NCI-H1092 treated with DMSO at 0.1 percent for 48 hours (cell line): ENCODE measurements at regions not wholly inside any gene's neighbourhood (a gene's known extent, or its start where the extent isn't known, plus 50 kb on each side); places are given as distances from the start of the nearest gene placed in this dataset.

Source experiments
- DNase-seq: peaks from one replicate; lab custom pipeline; 2025; lab: John Stamatoyannopoulos, UW

- DNase-seq: no peak
Measured at GRCh38 chr13:104074326-104074725, 1008.1 kb upstream of the SLC10A2 start.

DNA sequence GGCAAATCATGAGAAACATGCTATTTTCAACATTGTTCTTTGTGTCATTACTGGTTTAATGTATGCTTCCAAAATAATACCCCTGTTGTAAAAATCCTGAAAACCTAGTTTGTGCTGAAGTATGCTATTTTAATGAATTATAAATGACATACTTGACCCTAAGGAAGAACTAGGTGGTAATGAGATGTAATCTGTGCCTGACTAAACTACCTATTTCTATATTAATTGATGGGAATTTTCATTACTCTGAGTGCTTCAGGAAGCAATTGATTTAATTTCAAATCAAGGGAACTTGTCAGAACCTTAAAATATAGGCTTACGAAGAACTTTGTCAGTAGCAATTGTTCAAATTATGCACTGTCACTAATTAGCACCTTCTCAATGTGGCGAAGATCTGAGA, 1005.6 kb upstream of the SLC10A2 start:
- no peak for DNase-seq

DNA sequence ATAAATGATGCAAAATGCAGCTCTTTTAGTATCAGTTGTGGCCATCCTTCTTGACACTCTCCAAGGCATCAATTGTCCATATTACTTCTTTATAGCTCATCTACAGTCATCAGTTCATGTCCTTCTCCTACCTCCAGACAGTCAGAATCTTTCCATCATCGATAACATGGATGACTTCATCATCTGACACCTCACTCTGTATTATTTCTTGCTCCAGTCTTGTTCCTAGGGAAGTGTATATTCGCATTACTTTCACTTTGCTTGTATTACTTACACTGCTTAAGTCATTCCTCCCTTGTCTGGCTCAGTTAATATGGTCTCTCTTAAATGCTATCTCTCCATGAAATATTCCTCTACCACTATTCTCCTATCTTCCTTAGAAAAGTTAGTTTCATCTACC, 999.1 kb upstream of the SLC10A2 start:
- DNase-seq: no peak

DNA sequence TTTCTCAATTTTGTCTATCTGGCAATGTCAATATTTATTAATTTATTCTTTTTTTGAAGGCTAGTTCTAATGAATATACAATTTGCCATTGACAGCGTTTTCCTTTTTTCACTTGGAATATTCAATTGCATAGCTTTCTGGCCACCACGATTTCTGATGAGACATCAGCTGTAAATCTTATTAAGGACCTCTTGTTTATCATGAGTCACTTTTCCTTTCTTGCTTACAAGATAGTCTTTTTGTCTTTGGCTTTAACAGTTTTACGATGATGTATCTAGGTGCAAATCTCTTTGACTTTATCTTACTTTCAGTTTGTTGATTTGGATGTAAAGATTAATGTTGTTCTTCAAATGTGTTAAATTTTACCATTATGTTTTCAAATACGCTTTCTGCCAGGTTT, 991.6 kb upstream of the SLC10A2 start:
- no peak for DNase-seq

- no peak for DNase-seq
Measured at GRCh38 chr13:104045907-104046306, 979.7 kb upstream of the SLC10A2 start.

- DNase-seq: no peak
Measured at GRCh38 chr13:104043184-104043583, 977.0 kb upstream of the SLC10A2 start.

DNA sequence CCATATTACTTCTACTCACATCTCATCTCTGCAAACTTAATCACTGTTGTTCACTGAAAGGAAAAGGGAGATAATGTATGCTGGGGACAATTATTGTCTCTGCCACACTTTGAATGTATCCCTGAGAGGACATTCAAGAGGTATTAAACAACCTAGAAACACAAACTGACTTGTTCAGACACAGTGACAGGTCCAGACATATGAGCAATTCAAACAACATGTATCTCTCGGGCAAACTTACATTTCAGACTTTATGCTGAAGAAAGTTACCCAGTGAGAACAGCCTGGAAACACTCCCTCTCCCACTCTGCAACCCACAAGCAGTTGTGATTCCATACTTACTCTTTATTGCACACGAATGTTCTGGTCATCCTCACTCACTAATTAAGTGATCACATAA, 968.7 kb upstream of the SLC10A2 start:
- no peak for DNase-seq

DNA sequence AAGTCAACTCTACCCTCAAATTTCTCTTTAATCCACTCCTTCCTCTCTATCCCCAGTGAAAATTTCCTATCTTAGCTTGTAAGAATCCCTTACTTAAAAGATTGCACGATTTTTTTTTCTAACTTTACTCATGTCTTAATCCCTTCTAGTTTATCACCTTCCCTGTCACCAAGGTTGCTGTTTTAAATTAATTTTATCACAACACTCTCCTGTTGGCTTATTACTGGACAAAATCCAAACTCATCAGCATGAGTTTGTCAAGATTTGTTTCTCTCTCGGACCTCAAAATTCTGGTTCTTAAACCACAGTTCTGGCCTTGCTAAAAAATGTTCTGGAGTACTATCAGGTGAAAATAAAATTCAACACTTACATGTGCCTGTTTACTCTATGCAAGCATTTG, 959.1 kb upstream of the SLC10A2 start:
- DNase-seq: no peak

GRCh38 chr13:104024416-104025170, 958.4 kb upstream of the SLC10A2 start:
- DNase-seq: no peak

DNA sequence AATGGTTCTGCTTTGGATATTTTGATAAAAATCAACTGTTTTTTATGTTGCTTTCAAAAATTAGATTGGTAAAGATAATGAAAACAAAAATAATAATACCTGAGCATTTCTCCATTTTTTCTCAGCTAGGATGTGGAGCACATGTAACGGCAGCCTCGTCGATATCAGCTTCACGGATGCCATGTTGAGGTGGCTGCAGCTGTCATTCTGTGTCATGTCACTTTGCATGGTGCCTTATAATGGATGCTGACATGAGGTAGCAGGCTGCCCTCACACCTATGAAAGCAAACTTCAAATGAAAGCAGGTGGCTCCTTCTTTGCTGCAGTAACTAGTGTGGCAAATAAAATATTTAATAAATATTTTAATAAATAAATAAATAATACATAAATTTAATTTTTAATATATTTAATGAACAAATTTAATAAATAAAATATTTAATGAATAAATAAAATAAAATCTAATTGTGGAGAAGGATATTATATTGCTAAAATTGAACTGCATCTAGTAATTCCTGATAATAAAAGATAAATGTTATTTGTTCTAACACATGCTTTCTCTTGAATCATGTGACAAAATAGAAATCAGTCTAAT, 955.7 kb upstream of the SLC10A2 start:
- no peak for DNase-seq

GRCh38 chr13:104017317-104017716, 951.1 kb upstream of the SLC10A2 start:
- no peak for DNase-seq

DNA sequence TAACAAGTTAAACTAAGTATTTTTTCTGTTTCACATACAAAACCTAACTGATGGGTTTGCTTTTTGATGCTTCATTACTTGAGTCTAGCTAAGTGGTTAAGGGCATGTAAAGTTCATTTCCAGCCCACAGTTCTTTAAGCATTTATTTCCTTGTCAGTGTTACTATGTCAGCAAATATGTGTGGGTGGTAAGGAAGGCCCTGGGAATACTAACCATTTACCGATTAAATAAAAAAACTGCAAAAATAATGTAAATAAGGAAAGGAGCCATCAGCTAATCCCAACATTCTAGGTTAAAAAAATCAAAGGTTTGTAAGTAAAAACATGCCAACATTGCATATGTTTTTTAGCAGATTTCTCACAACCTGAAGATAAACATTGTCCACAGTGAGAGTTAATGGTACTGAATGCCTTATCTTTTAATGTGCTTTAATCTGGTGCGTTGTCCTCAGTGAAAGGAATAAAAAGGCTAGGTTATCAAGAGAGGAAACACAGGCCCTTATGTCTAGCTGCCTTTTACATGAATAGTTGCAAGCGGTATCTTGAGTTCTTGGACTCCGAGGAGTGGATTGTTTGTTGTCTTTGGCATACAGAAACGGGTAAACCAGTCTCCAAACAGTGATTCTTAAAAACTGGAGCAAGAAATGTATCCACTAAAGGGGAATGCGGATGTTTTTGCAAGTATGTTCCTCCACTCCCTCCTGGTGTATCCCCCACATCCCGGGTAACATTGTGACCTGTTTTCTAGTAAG, 949.6 kb upstream of the SLC10A2 start:
- no peak for DNase-seq

DNA sequence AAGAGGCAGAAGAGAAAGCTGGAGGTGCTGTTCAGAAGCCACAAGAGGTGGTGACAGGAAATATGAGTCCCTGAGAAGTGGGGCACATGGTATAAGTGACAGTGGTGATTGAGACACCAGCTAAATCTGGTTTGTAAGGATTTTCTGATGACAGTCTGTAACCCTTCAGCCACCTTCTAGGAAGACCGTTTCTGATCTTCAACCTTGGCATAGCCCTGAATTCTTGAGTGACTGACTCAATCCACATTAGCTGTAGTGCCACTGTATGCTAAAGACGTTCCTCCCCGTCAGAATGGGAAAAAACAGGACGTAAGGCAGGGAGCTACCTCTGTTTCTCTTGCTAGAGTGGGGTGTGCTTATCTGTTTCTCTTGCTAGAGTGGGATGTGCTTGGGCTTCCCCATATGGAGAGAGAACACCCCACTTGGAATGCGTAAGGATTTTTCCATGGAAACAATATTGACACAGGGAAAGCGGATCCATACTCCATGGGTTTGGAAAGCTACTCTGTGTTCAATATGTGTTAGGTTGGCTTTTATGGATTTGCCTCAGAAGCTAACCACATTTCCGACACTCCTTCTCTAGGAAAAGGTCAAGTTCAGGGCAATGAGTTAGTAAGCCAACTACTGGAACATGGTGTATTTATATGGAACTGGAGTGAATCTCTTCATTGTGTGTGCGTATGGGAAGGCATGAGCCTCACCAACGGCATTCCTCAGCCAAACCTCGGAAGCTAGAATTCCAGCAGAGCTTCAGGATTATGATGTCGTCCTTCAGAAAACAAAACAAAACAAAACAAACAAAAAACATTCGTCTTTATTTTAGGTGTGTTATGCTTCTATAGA, 948.8 kb upstream of the SLC10A2 start:
- DNase-seq: no peak

DNA sequence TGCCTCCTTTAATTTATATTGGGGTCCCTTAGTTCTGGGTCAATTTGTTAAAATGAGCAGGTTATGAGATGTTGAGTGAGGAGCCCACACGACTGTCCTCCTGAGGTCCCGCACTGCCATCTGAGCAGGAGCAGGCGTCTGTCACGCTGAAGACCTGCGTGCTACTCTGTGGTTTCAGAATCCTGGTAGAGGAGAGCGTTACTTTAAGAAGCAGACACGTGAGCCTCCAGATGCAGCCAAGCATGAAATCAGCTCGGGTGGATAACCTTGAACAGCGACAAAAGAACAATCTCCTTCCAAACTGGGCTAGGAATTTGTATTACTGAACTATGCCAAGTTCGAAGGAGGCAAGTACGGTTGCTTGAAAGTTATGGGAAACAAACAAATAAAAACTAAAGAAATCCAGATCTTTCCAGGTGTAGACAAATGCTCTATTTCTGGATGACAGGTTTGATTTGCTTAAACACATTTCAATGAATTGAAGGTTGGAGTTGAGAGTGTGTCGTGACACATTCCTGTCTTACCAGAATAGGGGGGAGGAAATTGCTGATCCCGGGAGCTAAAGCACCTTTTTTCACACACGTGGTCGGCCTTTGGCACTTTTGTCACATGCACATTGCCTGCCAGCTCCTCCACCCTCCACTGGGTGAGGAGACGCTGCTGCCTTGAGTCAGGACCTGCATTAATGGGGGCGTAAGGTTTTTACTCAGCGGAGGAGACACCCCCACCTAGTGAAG, 945.5 kb upstream of the SLC10A2 start:
- no peak for DNase-seq

- no peak for DNase-seq
Measured at GRCh38 chr13:104008541-104009435, 942.6 kb upstream of the SLC10A2 start.

GRCh38 chr13:104008075-104008474, 941.9 kb upstream of the SLC10A2 start:
- DNase-seq: no peak

GRCh38 chr13:104006625-104007075, 940.4 kb upstream of the SLC10A2 start:
- DNase-seq: no peak

- DNase-seq: no peak
Measured at GRCh38 chr13:104004572-104004971, 938.4 kb upstream of the SLC10A2 start.

- DNase-seq: no peak
Measured at GRCh38 chr13:104002216-104002615, 936.0 kb upstream of the SLC10A2 start.

- DNase-seq: no peak
Measured at GRCh38 chr13:104001766-104002165, 935.5 kb upstream of the SLC10A2 start.
